Astrocyte (in vitro differentiated cells and primary cell): ENCODE measurements at regions not wholly inside any gene's neighbourhood (a gene's known extent, or its start where the extent isn't known, plus 50 kb on each side); places are given as distances from the start of the nearest gene placed in this dataset.

Experiments
- CTCF ChIP-seq: IDR thresholded peaks from 2 replicates; pipeline ENCODE4 v1.5.1; 2011; ENCODE audit warnings: low read depth, mild to moderate bottlenecking, inconsistent platforms, low read length, moderate library complexity; ENCODE audit not compliant: insufficient read depth
- EZH2 ChIP-seq: IDR thresholded peaks from 2 replicates; pipeline ENCODE4 v1.6.1; 2012; ENCODE audit warnings: mild to moderate bottlenecking, low read length, inconsistent platforms; ENCODE audit not compliant: insufficient read depth

DNA sequence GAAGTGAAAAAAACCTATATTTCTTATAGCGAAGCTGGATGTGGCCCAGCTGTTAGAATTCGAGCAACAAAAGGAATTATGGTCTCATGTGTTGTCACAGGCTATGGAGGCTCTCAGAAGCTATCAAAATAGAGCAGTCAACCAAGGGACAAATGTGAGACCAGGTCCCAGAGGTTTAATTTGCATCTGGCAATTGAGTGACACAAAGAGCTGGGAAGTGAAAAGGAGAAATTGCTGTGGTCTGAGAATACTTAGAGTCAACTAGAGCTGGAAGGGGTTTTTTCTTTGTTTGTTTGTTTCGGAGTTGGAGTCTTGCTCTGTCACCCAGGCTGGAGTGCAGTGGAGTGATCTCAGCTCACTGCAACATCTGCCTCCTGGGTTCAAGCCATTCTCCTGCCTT is 61.3 kb upstream of the SMAD3 start:
- no peak for TF ChIP-seq CTCF
- no peak for TF ChIP-seq EZH2
